WTC11 (cell line): ENCODE measurements at regions not wholly inside any gene's neighbourhood (a gene's known extent, or its start where the extent isn't known, plus 50 kb on each side); places are given as distances from the start of the nearest gene placed in this dataset.

Source experiments
- CBFB ChIP-seq: sonication (generic); formaldehyde crosslinking; IDR thresholded peaks from 2 replicates; pipeline ENCODE4 v1.8.1; 2022; ENCODE audit warnings: mild to moderate bottlenecking, low read depth, missing genetic modification reagents
- E2F1 ChIP-seq: sonication (generic); formaldehyde crosslinking; IDR thresholded peaks from 2 replicates; pipeline ENCODE4 v1.8.0; 2022; ENCODE audit warnings: mild to moderate bottlenecking, missing genetic modification reagents
- FOXP1 ChIP-seq: sonication (generic); formaldehyde crosslinking; IDR thresholded peaks from 2 replicates; pipeline ENCODE4 v1.8.0; 2022; ENCODE audit warnings: missing genetic modification reagents, mild to moderate bottlenecking, moderate library complexity, borderline replicate concordance
- KAT7 ChIP-seq: sonication (generic); formaldehyde crosslinking; IDR thresholded peaks from 2 replicates; pipeline ENCODE4 v1.8.1; 2023; ENCODE audit warnings: missing genetic modification reagents, mild to moderate bottlenecking, borderline replicate concordance
- NFE2L1 ChIP-seq: sonication (generic); formaldehyde crosslinking; IDR thresholded peaks from 2 replicates; pipeline ENCODE4 v1.8.1; 2023; ENCODE audit warnings: missing genetic modification reagents
- SP1 ChIP-seq: sonication (generic); formaldehyde crosslinking; conservative IDR thresholded peaks from 2 replicates; pipeline ENCODE4 v1.8.1; 2022; ENCODE audit warnings: missing genetic modification reagents
- ZNF232 ChIP-seq: sonication (generic); formaldehyde crosslinking; IDR thresholded peaks from 2 replicates; pipeline ENCODE4 v1.8.0; 2022; ENCODE audit warnings: mild to moderate bottlenecking, missing genetic modification reagents
- ZNF423 ChIP-seq: fragments of 250-450 bp; sonication (Bioruptor Pico); IDR thresholded peaks from 2 replicates; pipeline ENCODE4 v2.1.2; 2022; ENCODE audit warnings: mild to moderate bottlenecking, moderate library complexity
- TF ChIP-seq, protein P1 (sequence below): fragments of 200-600 bp; IDR thresholded peaks from 2 replicates; pipeline ENCODE4 v1.8.0; 2022; ENCODE audit warnings: antibody characterized with exemption
- TF ChIP-seq, protein P2 (sequence below): sonication (generic); formaldehyde crosslinking; IDR thresholded peaks from 2 replicates; pipeline ENCODE4 v1.8.1; 2022; ENCODE audit warnings: mild to moderate bottlenecking, moderate library complexity, missing genetic modification reagents
- TF ChIP-seq, protein P3 (sequence below): sonication (generic); formaldehyde crosslinking; IDR thresholded peaks from 2 replicates; pipeline ENCODE4 v1.8.1; 2022; ENCODE audit warnings: mild to moderate bottlenecking, missing genetic modification reagents, moderate library complexity, borderline replicate concordance

- TF ChIP-seq E2F1 (CRISPR knock-in tag), result no peak
- TF ChIP-seq CBFB (CRISPR knock-in tag), result no peak
- no peak for TF ChIP-seq SP1 (CRISPR knock-in tag)
- no peak for TF ChIP-seq ZNF232 (CRISPR knock-in tag)
- no peak for TF ChIP-seq FOXP1 (CRISPR knock-in tag)
- TF ChIP-seq, protein P1, sequence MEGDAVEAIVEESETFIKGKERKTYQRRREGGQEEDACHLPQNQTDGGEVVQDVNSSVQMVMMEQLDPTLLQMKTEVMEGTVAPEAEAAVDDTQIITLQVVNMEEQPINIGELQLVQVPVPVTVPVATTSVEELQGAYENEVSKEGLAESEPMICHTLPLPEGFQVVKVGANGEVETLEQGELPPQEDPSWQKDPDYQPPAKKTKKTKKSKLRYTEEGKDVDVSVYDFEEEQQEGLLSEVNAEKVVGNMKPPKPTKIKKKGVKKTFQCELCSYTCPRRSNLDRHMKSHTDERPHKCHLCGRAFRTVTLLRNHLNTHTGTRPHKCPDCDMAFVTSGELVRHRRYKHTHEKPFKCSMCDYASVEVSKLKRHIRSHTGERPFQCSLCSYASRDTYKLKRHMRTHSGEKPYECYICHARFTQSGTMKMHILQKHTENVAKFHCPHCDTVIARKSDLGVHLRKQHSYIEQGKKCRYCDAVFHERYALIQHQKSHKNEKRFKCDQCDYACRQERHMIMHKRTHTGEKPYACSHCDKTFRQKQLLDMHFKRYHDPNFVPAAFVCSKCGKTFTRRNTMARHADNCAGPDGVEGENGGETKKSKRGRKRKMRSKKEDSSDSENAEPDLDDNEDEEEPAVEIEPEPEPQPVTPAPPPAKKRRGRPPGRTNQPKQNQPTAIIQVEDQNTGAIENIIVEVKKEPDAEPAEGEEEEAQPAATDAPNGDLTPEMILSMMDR, result no peak
- TF ChIP-seq, protein P2, sequence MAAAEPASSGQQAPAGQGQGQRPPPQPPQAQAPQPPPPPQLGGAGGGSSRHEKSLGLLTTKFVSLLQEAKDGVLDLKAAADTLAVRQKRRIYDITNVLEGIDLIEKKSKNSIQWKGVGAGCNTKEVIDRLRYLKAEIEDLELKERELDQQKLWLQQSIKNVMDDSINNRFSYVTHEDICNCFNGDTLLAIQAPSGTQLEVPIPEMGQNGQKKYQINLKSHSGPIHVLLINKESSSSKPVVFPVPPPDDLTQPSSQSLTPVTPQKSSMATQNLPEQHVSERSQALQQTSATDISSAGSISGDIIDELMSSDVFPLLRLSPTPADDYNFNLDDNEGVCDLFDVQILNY, result no peak
- no peak for TF ChIP-seq NFE2L1 (CRISPR knock-in tag)
- TF ChIP-seq, protein P3, sequence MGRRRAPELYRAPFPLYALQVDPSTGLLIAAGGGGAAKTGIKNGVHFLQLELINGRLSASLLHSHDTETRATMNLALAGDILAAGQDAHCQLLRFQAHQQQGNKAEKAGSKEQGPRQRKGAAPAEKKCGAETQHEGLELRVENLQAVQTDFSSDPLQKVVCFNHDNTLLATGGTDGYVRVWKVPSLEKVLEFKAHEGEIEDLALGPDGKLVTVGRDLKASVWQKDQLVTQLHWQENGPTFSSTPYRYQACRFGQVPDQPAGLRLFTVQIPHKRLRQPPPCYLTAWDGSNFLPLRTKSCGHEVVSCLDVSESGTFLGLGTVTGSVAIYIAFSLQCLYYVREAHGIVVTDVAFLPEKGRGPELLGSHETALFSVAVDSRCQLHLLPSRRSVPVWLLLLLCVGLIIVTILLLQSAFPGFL (CRISPR knock-in tag), result no peak
- TF ChIP-seq KAT7, result no peak
- TF ChIP-seq ZNF423 (CRISPR knock-in tag), result no peak
These were observed 72.6 kb upstream of the LSM8 start for GRCh38 chr7:118111347-118111746.
